Right atrium auricular region (tissue), 2 donors: ENCODE measurements at regions not wholly inside any gene's neighbourhood (a gene's known extent, or its start where the extent isn't known, plus 50 kb on each side); places are given as distances from the start of the nearest gene placed in this dataset.

Experiments used
- DNase-seq: peaks from one replicate; pipeline ENCODE4 v3.0.0-alpha.2; 2019; ENCODE audit warnings: low spot score
- H3K27ac ChIP-seq, 2 donors: fragments of 200-600 bp; sonication (generic); 1 replicate in 1 of 2; 2 replicates in 1 of 2; pipeline ENCODE4 v1.5.1; 2016 to 2019
- H3K27me3 ChIP-seq, 2 donors: fragments of 200-600 bp; sonication (generic); one replicate each; pipeline versions ENCODE4 v1.5.1 to v1.6.0; 2017 to 2019
- H3K36me3 ChIP-seq: fragments of 200-600 bp; sonication (generic); one replicate; pipeline ENCODE4 v1.5.1; 2016
- H3K4me1 ChIP-seq, 2 donors: fragments of 200-600 bp; sonication (generic); one replicate each; pipeline versions ENCODE4 v1.5.1 to v1.6.0; 2017 to 2019
- H3K4me3 ChIP-seq, 2 donors: fragments of 200-600 bp; sonication (generic); 1 replicate in 1 of 2; 2 replicates in 1 of 2; pipeline ENCODE4 v1.5.1; 2017 to 2019; ENCODE audit warnings: mild to moderate bottlenecking in 1 of 2, moderate library complexity in 1 of 2
- H3K9me3 ChIP-seq, 2 donors: fragments of 200-600 bp; sonication (generic); one replicate each; pipeline ENCODE4 v1.5.1; 2019
- TF ChIP-seq, protein P1 (sequence below), 2 donors: fragments of 200-600 bp; sonication (generic); IDR thresholded peaks; one replicate each; pipeline ENCODE4 v1.5.1; 2019; ENCODE audit warnings: antibody characterized with exemption in 2 of 2

DNA sequence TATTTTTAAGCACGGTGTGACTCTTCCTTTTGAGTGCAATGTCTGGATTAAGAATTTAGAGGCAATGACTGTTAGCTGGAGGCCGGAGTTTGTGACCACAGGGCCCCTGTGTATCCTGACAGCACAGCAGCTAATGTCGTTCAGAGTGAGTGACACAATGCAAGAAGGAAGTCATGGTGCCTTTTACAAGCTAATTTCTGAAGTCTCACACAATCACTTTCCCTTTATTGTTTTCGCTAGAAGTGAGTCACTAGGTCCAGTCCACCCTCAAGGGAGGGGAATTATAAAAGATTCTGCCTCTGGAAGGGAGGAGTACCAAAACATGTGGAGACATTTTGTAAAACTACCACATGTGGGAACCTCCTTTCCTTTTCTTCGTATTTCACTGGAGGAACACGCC is 185.5 kb upstream of the FGF10 start:
- Histone ChIP-seq H3K27me3 (no peaks in the 10 kb centered on the region), H3K4me3 (no peak overlapping the region), H3K36me3 (no peaks in the 10 kb centered on the region), H3K9me3 (no peaks in the 10 kb centered on the region), H3K4me1 (no peaks in the 10 kb centered on the region), H3K27ac (no peak overlapping the region)
- DNase-seq: no peak
- TF ChIP-seq, protein P1, sequence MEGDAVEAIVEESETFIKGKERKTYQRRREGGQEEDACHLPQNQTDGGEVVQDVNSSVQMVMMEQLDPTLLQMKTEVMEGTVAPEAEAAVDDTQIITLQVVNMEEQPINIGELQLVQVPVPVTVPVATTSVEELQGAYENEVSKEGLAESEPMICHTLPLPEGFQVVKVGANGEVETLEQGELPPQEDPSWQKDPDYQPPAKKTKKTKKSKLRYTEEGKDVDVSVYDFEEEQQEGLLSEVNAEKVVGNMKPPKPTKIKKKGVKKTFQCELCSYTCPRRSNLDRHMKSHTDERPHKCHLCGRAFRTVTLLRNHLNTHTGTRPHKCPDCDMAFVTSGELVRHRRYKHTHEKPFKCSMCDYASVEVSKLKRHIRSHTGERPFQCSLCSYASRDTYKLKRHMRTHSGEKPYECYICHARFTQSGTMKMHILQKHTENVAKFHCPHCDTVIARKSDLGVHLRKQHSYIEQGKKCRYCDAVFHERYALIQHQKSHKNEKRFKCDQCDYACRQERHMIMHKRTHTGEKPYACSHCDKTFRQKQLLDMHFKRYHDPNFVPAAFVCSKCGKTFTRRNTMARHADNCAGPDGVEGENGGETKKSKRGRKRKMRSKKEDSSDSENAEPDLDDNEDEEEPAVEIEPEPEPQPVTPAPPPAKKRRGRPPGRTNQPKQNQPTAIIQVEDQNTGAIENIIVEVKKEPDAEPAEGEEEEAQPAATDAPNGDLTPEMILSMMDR (IDR thresholded peaks at IDR 0.05): no peak

DNA sequence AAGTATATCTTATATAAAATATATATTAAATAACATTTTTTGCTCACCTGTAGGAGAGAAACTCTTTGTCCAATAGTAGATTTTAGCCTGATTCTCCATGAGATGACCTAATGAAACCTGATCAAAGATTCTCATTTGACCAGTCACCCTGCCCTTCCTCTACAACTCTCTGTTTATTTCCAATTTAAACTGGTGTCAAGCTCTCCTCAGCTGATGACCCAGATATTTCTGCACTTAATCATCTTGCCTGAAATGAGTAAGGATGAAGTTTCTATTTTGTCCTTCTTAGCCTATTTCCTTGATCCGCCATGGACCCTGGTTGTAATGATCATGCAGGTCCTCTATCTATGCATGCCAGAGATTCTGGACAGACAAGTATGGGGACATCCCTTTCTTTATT is 179.3 kb upstream of the FGF10 start:
- no peak for DNase-seq
- H3K4me1 ChIP-seq: no peaks in the 10 kb centered on the region
- no peak overlapping the region for H3K27ac ChIP-seq
- H3K9me3 ChIP-seq: no peaks in the 10 kb centered on the region
- TF ChIP-seq, protein P1 (IDR thresholded peaks at IDR 0.05): no peak
- no peaks in the 10 kb centered on the region for H3K27me3 ChIP-seq
- H3K4me3 ChIP-seq: no peak overlapping the region
- no peaks in the 10 kb centered on the region for H3K36me3 ChIP-seq

DNA sequence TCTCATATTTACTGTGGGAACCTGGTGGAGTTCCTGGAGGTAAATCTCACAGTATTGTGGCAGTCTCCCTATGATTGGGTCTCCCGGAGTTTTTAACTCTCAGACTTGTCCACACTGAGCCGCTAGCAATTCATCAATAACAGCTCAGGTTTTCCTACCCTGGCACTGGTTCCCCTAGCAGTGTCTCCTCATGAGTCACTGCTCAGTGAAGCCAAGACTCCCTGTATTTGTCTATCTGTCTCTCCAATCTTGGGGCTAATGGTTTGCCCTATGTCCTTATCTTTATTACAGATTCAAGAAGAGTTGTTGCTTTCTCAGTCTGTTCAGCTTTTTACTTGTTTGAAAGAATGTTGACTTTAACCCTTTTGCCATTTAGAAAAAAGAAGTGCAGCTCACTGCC is 176.7 kb upstream of the FGF10 start:
- Histone ChIP-seq H3K27me3 (no peaks in the 10 kb centered on the region), H3K36me3 (no peaks in the 10 kb centered on the region), H3K4me1 (no peaks in the 10 kb centered on the region), H3K9me3 (no peaks in the 10 kb centered on the region), H3K4me3 (no peak overlapping the region), H3K27ac (no peak overlapping the region)
- TF ChIP-seq, protein P1 (IDR thresholded peaks at IDR 0.05): no peak
- no peak for DNase-seq

DNA sequence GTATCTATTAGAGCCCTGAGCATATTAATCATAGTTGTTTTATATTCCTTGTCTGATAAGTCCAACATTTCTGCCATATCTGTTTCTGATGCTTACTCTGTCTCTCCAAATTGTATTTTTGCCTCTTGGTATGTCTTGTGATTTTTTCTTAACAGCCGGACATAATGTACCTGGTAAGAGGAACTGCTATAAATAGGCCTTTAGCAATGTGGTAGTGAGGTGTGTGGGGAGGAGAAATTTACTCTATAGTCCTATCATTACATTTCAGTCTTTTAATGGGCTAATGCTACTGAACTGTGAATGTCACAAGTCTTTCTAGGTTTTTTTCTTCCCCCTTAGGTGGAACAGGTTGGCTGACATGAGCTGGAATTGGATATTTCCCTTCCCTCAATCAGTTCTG is 176.1 kb upstream of the FGF10 start:
- Histone ChIP-seq H3K27ac (no peak overlapping the region), H3K36me3 (no peaks in the 10 kb centered on the region), H3K27me3 (no peaks in the 10 kb centered on the region), H3K4me1 (no peaks in the 10 kb centered on the region), H3K4me3 (no peak overlapping the region), H3K9me3 (no peaks in the 10 kb centered on the region)
- no peak for DNase-seq
- TF ChIP-seq, protein P1 (IDR thresholded peaks at IDR 0.05): no peak

DNA sequence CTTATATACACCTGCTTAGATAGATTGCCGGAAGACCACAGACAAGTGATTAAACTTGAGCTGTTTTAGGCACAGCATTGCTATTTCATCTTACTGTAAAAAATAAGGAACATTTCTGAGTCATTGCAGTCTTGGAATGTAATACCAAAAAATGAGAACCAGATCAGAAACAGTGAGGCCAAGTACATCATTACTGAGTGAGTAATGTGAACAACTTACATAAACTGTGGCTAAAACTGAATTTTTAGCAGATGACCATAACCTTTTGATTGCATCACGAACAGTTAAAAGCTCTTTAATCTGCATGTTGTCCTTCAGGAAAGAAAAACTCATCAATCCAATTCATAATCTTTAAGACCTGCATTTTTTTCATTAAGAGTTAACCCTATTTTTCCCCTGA is 157.1 kb upstream of the FGF10 start:
- Histone ChIP-seq H3K4me3 (no peak overlapping the region), H3K9me3 (no peaks in the 10 kb centered on the region), H3K36me3 (no peaks in the 10 kb centered on the region), H3K4me1 (no peaks in the 10 kb centered on the region), H3K27ac (no peak overlapping the region), H3K27me3 (no peaks in the 10 kb centered on the region)
- TF ChIP-seq, protein P1 (IDR thresholded peaks at IDR 0.05): no peak
- DNase-seq: no peak

DNA sequence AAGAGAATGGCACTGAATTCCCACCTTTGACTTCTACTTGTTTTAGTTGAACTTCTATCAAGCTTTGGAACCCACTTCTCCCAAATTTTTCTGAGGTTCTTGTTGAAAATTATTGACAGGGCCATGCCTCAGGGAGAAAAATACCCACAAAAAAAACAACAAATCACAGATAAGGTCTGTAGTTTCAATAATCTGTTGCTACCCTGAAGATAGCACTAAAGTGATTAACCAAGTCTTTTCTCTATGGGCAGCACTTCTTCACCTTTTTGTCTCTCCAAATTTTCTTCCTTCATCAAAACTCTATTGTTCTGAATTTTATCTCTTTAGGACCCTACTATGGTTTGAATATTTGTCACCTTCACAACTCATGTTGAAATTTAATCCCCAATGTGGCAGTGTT is 154.3 kb upstream of the FGF10 start:
- no peak overlapping the region for H3K27ac ChIP-seq
- H3K27me3 ChIP-seq: no peaks in the 10 kb centered on the region
- TF ChIP-seq, protein P1 (IDR thresholded peaks at IDR 0.05): no peak
- DNase-seq: no peak
- H3K36me3 ChIP-seq: no peaks in the 10 kb centered on the region
- no peak overlapping the region for H3K4me3 ChIP-seq
- H3K4me1 ChIP-seq: no peaks in the 10 kb centered on the region
- no peaks in the 10 kb centered on the region for H3K9me3 ChIP-seq
